ENCODE measurements at regions not wholly inside any gene's neighbourhood (a gene's known extent, or its start where the extent isn't known, plus 50 kb on each side); places are given as distances from the start of the nearest gene placed in this dataset.

DNA sequence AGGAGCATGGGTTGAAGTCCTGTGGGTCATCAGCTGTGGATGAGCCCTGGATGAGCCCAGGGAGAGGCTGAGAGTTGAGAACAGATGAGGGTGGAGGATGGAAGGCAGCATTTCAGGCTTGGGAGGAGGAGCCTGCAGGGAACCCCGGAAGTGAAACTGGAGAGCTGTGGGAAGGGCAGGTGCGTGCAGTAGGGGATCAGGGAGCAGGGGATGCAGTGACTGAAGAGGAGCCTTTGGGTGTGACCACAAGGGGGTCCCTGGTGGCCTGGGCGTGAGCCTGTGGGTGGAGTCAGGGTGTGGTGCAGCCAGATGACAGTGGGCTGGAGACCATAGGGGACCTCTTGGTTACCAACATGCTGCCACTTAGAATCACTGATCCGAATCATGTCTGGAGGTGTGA, 115.5 kb downstream of the PAPOLA start:
- Histone ChIP-seq H3K4me1 (ENCODE audit: control insufficient read depth, insufficient read depth, low read length) (no peaks in the 10 kb centered on the region), H3K4me3 (ENCODE audit: low read length) (no peak overlapping the region), H3K9me3 (ENCODE audit: control insufficient read depth, low read length) (no peaks in the 10 kb centered on the region), H3K9ac (ENCODE audit: low read length) (no peak overlapping the region), H3K36me3 (ENCODE audit: control insufficient read depth, insufficient read depth, low read length) (no peaks in the 10 kb centered on the region), H3K27me3 (ENCODE audit: control insufficient read depth, insufficient read depth, low read length) (peaks cover 3% of the 10 kb centered on the region)

GRCh38 chr14:96622926-96623325, 120.7 kb downstream of the PAPOLA start:
- H3K4me3 ChIP-seq (ENCODE audit: low read length), result no peak overlapping the region
- H3K27me3 ChIP-seq (ENCODE audit: control insufficient read depth, insufficient read depth, low read length), result peaks cover 3% of the 10 kb centered on the region
- no peaks in the 10 kb centered on the region for H3K4me1 ChIP-seq (ENCODE audit: control insufficient read depth, insufficient read depth, low read length)
- no peaks in the 10 kb centered on the region for H3K36me3 ChIP-seq (ENCODE audit: control insufficient read depth, insufficient read depth, low read length)
- H3K9ac ChIP-seq (ENCODE audit: low read length), result no peak overlapping the region
- no peaks in the 10 kb centered on the region for H3K9me3 ChIP-seq (ENCODE audit: control insufficient read depth, low read length)

GRCh38 chr14:96623676-96624484, 121.7 kb downstream of the PAPOLA start:
- Histone ChIP-seq H3K9ac (ENCODE audit: low read length) (no peak overlapping the region), H3K4me1 (ENCODE audit: control insufficient read depth, insufficient read depth, low read length) (no peaks in the 10 kb centered on the region), H3K36me3 (ENCODE audit: control insufficient read depth, insufficient read depth, low read length) (no peaks in the 10 kb centered on the region), H3K4me3 (ENCODE audit: low read length) (no peak overlapping the region), H3K27me3 (ENCODE audit: control insufficient read depth, insufficient read depth, low read length) (no peaks in the 10 kb centered on the region), H3K9me3 (ENCODE audit: control insufficient read depth, low read length) (no peaks in the 10 kb centered on the region)

- Histone ChIP-seq H3K9ac (ENCODE audit: low read length) (no peak overlapping the region), H3K36me3 (ENCODE audit: control insufficient read depth, insufficient read depth, low read length) (no peaks in the 10 kb centered on the region), H3K27me3 (ENCODE audit: control insufficient read depth, insufficient read depth, low read length) (no peaks in the 10 kb centered on the region), H3K4me3 (ENCODE audit: low read length) (no peak overlapping the region), H3K4me1 (ENCODE audit: control insufficient read depth, insufficient read depth, low read length) (no peaks in the 10 kb centered on the region), H3K9me3 (ENCODE audit: control insufficient read depth, low read length) (no peaks in the 10 kb centered on the region)
Measured at GRCh38 chr14:96624661-96625425, 122.7 kb downstream of the PAPOLA start.

DNA sequence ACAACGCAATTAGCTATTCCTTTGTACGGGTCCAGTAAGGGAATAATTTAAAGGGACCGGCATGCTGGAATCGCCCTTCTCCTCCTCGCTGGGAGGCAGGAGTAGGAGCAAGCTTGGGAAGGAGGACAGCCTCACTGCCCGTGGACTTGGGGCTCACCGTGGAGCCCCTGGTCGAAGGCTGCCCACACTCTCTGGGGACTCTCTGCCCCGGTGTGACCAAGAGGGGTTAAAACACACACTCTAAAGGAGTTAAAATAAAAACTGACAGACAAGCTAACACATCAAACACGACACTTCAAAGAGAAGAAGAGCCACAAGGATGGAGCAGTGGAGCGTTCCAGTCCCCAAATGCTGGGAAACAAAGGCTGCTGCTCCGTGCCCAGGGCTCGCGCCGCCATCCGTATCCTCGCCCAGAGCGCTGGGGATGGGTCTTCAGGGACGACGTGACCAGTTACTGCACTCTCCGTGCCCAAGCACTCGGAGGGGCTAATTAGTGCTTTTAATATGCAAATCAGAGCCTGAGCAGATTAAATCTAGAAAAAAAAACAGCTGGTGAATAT, 123.3 kb downstream of the PAPOLA start:
- H3K4me1 ChIP-seq (ENCODE audit: control insufficient read depth, insufficient read depth, low read length), result no peaks in the 10 kb centered on the region
- no peaks in the 10 kb centered on the region for H3K36me3 ChIP-seq (ENCODE audit: control insufficient read depth, insufficient read depth, low read length)
- no peak overlapping the region for H3K9ac ChIP-seq (ENCODE audit: low read length)
- no peaks in the 10 kb centered on the region for H3K9me3 ChIP-seq (ENCODE audit: control insufficient read depth, low read length)
- no peaks in the 10 kb centered on the region for H3K27me3 ChIP-seq (ENCODE audit: control insufficient read depth, insufficient read depth, low read length)
- H3K4me3 ChIP-seq (ENCODE audit: low read length), result no peak overlapping the region

DNA sequence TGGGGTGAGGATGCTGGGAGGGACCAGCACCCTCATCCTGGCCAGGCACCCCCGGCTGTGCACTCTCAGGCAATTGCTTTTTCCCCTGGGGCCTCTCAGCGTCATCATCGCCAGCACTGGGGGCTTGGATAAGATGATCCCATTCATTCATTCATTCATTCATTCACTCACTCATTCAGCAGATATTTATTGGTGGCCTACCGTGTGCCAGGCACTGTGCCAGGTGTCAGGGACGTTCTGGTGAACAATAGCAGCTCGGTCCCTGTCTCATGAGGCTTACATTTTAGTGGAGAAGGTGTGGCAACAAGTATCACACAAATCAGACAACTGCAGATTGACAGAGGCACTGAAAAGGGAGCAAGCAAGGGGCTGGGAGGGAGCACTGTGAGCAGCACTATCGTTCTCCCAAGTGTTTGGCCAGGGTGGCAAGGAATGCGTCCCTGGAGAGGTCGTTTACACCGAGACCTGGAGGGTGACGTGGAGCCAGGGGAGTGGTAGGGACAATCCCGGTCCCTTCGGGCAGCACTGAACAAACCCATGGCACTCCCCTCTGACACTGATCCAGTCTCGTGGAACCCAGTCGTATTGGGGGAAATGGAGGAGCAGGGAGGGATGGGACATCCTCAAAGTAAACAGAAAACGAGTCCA, 124.1 kb downstream of the PAPOLA start:
- H3K36me3 ChIP-seq (ENCODE audit: control insufficient read depth, insufficient read depth, low read length), result no peaks in the 10 kb centered on the region
- H3K4me1 ChIP-seq (ENCODE audit: control insufficient read depth, insufficient read depth, low read length), result no peaks in the 10 kb centered on the region
- H3K27me3 ChIP-seq (ENCODE audit: control insufficient read depth, insufficient read depth, low read length), result no peaks in the 10 kb centered on the region
- no peak overlapping the region for H3K9ac ChIP-seq (ENCODE audit: low read length)
- H3K4me3 ChIP-seq (ENCODE audit: low read length), result no peak overlapping the region
- no peaks in the 10 kb centered on the region for H3K9me3 ChIP-seq (ENCODE audit: control insufficient read depth, low read length)

- H3K9me3 ChIP-seq (ENCODE audit: control insufficient read depth, low read length), result no peaks in the 10 kb centered on the region
- H3K27me3 ChIP-seq (ENCODE audit: control insufficient read depth, insufficient read depth, low read length), result no peaks in the 10 kb centered on the region
- no peak overlapping the region for H3K9ac ChIP-seq (ENCODE audit: low read length)
Measured at GRCh38 chr14:96626916-96627315, 124.7 kb downstream of the PAPOLA start.

DNA sequence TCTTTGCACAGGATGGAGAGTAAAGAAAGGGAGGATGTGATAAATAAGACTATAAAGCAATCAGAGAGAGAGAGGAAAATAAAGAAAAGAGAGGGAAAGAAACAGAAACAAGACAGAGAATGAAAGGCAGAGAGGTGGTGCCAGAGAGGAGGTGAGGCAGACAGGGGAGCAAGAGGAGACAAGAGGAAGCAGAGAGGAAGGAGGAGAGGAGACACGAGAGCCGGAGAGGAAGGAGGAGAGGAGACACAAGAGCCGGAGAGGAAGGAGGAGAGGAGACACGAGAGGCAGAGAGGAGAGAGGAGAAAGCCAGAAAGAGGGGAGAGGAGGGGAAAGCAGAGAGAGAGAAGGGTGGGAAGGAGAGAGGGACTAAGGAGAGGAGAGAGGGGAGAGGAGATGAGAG, 125.2 kb downstream of the PAPOLA start:
- no peak overlapping the region for H3K9ac ChIP-seq (ENCODE audit: low read length)
- H3K4me3 ChIP-seq (ENCODE audit: low read length), result no peak overlapping the region
- no peaks in the 10 kb centered on the region for H3K9me3 ChIP-seq (ENCODE audit: control insufficient read depth, low read length)
- H3K4me1 ChIP-seq (ENCODE audit: control insufficient read depth, insufficient read depth, low read length), result no peaks in the 10 kb centered on the region
- H3K36me3 ChIP-seq (ENCODE audit: control insufficient read depth, insufficient read depth, low read length), result no peaks in the 10 kb centered on the region
- no peaks in the 10 kb centered on the region for H3K27me3 ChIP-seq (ENCODE audit: control insufficient read depth, insufficient read depth, low read length)

More at GRCh38 chr14:96626916-96627315, 124.7 kb downstream of the PAPOLA start:
- H3K4me1 ChIP-seq (ENCODE audit: control insufficient read depth, insufficient read depth, low read length), result no peaks in the 10 kb centered on the region
- H3K4me3 ChIP-seq (ENCODE audit: low read length), result no peak overlapping the region
- H3K36me3 ChIP-seq (ENCODE audit: control insufficient read depth, insufficient read depth, low read length), result no peaks in the 10 kb centered on the region

- H3K4me3 ChIP-seq (ENCODE audit: low read length), result no peak overlapping the region
- no peaks in the 10 kb centered on the region for H3K27me3 ChIP-seq (ENCODE audit: control insufficient read depth, insufficient read depth, low read length)
- no peaks in the 10 kb centered on the region for H3K36me3 ChIP-seq (ENCODE audit: control insufficient read depth, insufficient read depth, low read length)
- H3K4me1 ChIP-seq (ENCODE audit: control insufficient read depth, insufficient read depth, low read length), result no peaks in the 10 kb centered on the region
- H3K9me3 ChIP-seq (ENCODE audit: control insufficient read depth, low read length), result no peaks in the 10 kb centered on the region
- no peak overlapping the region for H3K9ac ChIP-seq (ENCODE audit: low read length)
Measured at GRCh38 chr14:96627811-96628775, 125.9 kb downstream of the PAPOLA start.

GRCh38 chr14:96629082-96629481, 126.9 kb downstream of the PAPOLA start:
- no peaks in the 10 kb centered on the region for H3K4me1 ChIP-seq (ENCODE audit: control insufficient read depth, insufficient read depth, low read length)
- H3K27me3 ChIP-seq (ENCODE audit: control insufficient read depth, insufficient read depth, low read length), result no peaks in the 10 kb centered on the region
- H3K4me3 ChIP-seq (ENCODE audit: low read length), result no peak overlapping the region
- no peaks in the 10 kb centered on the region for H3K36me3 ChIP-seq (ENCODE audit: control insufficient read depth, insufficient read depth, low read length)
- H3K9me3 ChIP-seq (ENCODE audit: control insufficient read depth, low read length), result no peaks in the 10 kb centered on the region
- no peak overlapping the region for H3K9ac ChIP-seq (ENCODE audit: low read length)

- Histone ChIP-seq H3K27me3 (ENCODE audit: control insufficient read depth, insufficient read depth, low read length) (no peaks in the 10 kb centered on the region), H3K9ac (ENCODE audit: low read length) (no peak overlapping the region), H3K9me3 (ENCODE audit: control insufficient read depth, low read length) (no peaks in the 10 kb centered on the region), H3K4me1 (ENCODE audit: control insufficient read depth, insufficient read depth, low read length) (no peaks in the 10 kb centered on the region), H3K36me3 (ENCODE audit: control insufficient read depth, insufficient read depth, low read length) (no peaks in the 10 kb centered on the region), H3K4me3 (ENCODE audit: low read length) (no peak overlapping the region)
Measured at GRCh38 chr14:96629558-96630222, 127.5 kb downstream of the PAPOLA start.

All from mucosa of stomach (tissue), 1 donor.